NCI-H146 (cell line): ENCODE measurements at regions not wholly inside any gene's neighbourhood (a gene's known extent, or its start where the extent isn't known, plus 50 kb on each side); places are given as distances from the start of the nearest gene placed in this dataset.

Source experiments
- DNase-seq: peaks from one replicate; lab custom pipeline; 2025; lab: John Stamatoyannopoulos, UW

DNA sequence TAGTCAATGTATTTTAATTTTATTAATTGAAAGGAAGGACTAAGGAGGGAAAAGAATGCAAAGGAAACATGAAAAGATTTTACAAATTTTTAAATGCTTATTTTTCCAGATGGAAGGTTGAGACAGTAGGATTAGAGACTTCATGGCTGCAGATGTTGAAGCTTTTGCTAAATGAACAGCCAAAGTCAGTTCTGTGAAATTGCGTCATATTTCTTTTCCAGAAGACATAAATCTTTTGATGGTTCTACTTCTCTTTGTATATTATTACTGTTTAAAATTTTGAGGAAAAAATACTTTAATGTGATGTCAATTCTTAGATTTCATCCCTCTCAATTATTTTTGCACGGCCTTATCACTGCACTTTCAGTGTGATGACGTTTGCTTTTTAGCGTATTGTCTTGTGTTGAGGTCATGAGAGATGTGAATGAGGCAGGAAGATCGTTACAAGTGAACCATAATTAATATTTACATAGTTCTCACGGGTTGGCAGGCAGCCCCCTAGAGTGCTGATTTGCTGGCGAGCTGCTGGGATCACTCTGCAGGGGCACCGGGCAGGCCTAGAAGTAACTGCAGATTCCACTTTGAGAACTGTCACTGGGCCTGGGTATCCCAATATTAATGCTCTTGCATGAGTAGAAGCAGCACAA, 158.1 kb downstream of the TBXT start:
- no peak for DNase-seq

DNA sequence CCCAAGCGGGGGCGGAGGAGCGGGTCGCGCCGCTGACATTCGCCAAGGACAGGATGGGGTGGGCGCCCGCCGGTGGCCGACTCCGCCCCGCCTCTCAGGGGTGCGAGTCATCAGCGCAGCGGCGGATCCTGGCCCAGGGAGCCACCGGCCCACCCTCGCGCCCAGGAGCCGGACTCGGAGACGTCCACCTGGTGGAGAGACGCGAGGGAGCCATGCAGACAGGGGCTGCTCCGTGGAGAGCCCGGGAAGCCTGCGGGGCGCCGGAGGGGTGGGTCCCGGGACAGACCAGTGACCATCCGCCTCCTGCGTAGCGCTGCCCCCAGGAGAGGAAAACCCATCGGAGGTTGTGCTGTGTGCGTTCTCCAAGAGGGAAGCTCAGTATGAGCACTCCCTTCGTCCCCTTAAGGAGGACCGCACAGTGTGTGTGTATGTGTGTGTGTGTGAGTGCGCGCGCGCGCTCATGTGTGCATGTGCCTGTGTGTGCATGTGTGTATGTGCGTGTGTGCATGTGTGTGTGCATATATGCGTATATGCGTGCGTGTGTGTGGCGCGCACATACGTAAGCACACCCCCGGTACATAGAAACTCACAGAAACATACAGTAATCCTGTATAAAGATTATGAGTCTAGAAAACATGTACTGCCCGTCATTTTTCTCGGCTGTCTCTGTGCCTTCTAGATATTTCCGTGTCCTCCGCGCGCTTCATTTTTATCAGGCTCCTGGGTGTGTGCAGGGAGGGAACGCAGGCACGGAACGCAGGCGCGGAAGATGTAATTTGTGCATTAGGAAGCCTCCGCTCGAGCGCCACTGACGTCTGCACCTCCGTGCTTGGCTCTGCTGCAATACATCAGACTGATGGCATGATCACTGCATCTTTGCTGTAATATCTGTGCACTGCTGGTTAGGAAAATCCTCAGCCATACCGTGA, 158.9 kb downstream of the TBXT start:
- DNase-seq, result no peak

DNA sequence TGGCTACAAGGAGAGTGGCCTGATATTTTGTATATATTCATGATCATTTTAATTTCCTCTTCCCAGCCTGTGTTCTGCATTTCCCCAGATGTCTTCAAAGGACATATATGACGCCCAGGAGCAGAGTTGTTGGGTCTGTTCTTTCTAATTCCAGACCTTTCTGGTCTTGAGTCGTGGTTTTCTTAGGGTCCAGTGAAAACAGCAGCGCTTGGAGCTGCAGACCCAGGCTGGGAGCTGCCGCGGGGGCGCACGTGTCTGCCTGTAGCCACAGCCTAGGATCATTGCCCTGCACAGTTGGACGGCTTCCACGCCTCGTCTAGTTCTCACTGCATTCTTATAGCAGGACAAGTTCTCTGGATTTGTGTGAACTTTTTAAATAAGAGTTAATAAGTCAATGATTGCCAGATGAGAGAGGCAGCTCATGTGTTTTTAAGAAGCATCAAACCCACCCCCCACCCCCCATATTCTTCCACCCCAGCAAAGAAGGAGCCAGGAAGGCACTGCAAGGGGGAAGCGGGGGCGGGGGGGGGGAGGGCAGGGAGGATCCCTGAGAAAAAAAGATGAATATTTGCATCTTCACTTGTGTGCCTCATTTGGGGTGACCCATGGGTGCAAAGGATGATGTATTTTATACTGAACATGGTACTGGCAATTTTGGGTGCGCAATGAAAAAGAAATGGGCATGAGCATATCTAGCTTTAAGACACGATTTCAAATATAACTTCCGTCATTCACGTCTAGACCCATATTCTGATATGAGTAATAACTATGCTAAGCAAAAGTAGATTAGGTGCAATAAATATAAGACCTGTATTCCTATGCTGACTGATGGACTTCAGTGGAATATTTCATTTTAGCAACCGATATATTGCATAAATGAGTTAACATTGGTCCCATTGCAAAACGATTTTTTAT, 160.0 kb downstream of the TBXT start:
- no peak for DNase-seq

DNA sequence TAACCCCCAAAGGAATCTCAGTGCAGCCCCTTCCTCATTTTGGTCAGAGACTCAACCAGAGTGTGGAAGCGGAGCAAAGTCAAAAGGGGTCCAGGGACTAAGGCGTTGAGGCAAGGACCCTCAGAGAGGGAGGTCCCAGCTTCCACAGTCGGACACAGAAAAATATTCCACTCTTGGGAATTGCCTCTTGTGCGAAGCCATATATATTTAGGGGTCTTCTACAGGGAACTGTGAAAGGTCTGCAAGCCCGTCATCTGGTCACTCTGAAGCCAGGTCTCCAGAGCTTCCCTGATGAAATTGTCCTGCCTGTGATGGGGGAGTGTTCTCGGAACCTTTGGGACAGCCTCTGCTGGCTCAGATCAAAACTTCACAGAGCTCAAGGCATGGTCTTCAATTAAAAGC, 160.8 kb downstream of the TBXT start:
- DNase-seq, result no peak

DNA sequence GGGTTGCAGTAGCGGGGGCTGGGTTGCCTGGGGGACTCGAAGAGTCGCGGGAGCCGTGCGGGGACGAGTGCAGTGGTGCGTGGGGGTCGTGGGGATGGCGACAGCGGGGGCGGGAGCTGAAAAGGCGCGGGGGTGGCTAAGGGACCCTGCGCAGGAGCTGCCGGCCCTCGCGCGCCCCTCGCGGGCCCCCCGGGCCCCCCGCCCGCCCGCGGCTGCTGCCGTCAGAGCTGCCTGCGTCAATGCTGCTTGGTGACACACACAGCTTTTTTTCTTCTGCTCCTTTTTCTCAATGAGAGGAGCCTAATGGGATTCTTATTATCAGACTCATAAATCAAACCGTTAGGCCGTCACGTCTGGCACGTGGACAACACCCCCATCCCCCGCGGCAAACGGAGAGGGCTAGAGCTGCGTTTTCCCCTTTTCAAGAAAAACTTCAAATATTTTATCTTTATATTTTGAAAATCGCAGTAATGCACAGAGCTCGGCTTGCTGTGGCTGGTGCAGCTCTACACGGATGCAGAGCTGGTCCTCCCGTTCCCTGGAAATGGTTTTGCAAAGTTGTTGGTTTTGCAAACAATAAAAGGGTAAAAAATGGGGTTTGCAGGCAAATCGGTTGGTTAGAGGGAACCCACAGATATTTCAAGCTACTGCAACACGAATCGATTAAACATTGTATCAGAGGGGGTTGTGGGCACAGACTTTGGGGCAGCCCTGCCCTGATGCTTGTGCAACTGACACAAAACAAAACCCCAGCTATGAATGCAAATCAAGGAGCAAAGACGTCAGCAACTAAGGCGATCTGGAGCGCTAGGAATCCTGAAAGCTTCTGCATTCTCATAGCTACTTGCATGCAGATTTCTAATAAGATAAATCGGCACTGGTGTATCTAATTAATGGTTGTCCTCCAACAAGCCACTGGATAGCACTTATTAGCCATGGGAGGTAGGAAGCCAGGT, 161.4 kb downstream of the TBXT start:
- peak; percentile 77 for DNase-seq

DNA sequence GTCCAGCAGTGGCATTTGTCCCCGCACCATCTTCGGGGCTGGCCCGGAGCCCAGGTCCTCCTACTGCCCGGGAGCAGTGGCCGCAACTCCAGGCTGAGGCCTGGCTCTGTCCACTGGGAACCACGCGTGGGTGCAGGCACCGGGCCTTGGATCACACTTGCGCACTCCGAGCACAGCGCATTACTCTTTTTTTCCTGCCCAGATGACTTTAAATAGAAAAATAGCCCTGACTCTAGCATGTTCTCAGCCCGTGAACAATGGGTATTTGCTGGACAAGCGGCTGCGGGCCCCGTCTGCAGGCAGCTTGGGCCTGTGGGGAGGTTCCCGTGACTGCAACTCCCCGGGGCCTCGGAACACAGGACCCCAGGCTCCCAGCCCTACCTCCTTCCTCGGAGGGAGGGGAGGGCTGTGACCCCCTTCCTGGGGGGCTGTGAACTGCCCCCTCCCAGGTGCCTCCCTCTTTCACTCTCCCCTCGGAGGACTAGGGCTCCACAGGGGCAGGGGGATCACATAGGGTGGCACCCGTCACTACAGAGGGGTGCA, 162.2 kb downstream of the TBXT start:
- peak; percentile 49 for DNase-seq

DNA sequence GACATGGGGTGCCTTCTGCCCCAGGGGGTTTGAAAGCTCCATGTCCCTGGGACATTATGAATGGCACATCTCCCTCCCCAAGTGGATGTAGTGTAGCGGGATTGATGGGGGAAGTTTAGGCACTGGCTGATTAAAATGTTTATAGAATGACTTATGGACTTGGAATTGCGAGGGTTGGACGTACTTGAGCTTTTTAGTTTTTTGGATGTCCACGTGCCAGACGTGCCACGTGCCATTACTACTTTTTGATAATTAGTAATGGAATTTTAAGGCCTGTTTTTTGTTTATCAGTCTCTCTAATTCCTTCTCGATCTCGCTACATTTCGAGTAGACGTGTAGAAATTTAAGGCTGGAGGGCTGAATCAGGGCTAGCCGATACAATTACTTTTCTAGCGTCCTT, 162.8 kb downstream of the TBXT start:
- no peak for DNase-seq

DNA sequence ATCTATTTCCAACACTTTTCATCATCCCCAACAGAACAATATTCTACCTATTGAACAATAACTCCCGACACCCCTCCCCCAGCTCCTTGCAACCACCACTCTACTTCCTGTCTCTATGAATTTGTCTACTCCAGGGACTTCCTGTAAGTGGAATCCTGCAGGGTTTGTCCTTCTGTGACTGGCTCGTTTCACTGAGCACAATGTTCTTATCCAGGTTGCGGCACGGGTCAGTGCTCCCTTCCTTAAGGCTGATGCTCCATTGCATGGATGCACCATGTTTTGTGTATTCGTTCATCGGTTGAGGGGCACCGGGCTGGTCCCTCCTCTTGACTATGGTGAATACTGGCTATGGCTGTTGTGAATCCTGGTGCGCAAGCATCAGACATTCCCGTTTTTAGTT, 163.2 kb downstream of the TBXT start:
- DNase-seq, result no peak

DNA sequence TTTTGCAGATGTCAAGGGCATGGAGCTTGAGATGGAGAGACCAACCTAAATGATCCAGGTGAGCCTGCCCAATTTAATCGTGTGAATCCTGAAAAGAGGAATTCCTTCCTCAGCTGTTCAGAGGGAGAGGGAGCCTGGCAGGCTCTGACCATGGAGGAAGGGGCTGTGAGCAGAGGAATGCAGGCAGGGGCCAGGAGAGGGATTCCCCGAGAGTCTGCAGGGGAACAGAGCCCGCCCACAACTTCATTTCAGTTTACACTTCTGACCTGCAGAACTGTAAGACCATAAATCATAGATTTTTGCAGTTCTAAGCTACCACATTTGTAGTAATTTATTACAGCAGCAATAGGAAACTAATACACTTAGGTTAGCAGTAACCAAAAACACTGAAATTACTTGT, 164.1 kb downstream of the TBXT start:
- no peak for DNase-seq

DNA sequence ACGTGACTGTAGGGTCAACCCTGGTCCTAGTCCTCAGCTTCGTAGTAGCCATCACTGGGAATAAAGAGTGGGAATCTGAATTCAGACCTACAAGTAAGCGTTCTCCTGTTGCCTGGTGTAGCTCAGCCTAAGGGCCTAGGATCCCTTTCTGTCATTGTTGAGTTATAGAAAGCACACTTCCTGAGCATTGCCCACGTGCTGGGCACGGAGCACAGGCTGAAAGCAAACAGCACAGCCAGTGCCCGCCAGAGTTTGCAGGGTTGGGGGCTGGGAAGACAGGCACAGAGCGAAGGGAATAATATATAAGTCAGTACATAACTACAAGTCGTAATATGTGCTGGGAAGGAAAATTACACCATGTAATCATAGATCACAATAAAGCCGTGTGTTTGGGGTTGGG, 166.3 kb downstream of the TBXT start:
- no peak for DNase-seq

DNA sequence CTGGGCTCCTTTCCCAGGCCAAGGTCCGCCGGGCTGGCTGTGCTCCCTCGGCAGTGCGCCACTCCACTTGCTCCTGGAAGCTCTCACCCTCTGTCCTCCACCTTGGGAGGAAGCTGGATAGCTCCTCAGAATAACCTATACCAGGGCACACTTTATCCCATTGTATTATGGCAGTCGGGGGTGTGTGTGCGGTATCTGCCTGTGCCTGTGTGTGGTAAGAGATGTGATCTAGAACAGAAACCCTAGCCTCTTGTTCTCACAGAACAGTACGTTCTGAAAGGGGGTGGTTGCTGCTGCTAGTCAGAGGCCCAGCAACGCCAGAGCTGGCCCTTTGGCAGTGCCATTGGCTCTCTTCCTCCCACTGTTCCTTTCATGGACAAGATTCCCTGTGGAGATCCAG, 168.4 kb downstream of the TBXT start:
- DNase-seq, result no peak

DNA sequence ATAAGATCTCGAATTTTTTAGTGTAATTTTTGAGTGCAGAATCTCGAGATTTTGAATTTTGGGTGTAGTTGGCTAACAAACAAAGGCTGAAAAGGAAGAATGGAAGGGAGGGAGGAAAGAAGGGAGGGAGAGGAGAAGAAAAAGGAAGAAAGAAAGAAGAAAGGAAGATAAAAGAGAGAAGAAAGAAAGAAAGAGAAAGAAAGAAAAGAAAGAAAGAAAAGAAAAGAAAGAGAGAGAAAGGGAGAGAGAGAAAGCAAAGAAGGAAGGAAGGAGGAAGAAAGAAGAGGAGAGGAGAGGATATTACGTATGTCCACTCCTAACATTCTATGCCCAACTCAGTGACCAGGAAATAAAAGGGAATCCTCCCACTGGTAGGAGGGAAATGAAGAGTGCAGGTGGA, 169.6 kb downstream of the TBXT start:
- no peak for DNase-seq

DNA sequence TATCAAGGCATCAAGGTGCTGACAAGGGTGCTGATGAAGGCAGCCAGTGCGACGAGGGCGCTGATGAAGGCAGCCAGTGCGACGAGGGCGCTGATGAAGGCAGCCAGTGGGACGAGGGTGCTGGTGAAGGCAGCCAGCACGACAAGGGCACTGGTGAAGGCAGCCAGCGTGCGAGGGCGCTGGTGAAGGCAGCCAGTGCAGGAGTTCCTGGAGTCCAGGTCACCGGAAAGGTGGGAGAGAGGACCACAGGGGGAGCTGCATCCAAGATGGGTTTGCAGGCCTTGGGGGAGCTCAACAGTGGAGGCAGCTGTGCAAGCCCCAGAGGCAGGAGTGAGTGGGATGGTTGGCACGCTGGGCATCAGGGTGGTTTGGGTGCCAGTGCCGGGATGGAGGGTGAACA, 176.3 kb downstream of the TBXT start:
- no peak for DNase-seq

DNA sequence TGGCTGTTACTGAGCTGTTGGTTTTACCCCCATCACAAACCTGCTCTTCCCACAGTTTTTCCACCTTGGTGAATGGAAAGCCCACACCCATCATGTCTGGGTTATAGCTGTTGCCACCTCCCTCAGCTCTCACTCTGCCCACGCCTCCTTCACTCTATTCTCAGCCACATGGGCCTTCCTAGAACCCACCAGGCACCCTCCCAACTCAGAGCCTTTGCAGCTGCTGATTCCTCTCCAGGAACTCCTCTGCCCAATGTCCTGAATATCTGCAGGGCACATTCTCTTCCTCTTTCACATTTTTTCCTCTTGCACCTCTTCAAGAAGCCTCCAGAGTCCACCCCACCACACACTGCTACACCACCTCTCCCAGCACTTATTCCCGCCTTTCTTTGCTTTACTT, 177.4 kb downstream of the TBXT start:
- DNase-seq, result no peak

DNA sequence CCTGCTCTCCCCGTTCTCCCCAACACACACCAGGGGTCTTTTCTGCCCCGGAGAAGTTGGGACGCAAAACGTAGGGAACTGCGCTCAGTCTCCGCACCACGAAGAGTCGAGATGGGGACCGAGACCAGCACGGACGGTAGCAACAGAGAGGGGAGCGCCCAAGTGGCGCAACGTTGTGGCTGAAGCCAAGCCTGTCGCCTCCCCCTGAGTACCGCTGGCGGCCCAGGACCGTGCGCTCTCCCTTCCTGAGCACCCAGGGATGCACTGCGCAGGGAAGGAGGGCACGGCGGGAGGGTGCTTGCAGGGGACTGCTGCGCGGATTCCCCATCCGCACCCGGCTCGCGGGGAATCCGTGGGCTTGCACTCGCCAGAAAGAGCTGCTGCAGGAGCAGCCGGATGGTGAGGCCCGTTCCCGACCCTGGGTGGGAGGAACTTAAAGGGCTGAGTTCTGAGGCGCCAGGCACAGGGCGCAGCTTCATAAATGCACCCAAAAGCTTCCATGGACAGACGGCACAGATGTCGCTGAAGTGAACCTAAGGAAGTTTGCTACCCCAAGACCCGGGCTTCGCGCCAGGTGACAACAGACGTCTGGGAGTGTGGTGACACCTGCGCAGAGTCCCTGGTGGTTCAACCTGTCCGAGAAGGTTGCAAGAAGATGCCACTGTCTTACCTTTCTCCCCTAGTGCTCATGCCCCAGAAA, 178.7 kb downstream of the TBXT start:
- DNase-seq, result no peak

DNA sequence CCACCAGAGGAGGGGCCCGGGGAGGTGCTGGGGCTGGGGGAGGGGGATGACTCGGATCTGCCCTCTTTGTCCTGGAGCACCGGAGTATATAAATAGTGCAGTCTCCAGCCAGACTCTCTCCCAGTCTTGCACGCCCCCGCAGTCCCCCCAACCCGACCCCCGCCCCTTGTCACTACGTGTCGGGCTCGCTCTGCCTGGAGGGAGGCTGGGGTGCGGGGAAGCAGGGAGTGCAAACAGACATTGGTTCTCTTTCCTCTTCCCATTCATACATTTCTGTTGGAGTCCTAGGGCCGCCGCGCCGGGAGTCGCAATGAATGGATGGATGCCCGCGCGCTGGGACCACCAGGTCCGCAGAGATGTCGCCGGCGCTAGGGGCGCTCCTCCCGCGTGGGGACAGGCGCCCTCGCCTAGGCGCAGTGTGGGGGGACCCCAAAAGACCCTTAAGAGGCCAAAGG, 179.3 kb downstream of the TBXT start:
- DNase-seq, result no peak

DNA sequence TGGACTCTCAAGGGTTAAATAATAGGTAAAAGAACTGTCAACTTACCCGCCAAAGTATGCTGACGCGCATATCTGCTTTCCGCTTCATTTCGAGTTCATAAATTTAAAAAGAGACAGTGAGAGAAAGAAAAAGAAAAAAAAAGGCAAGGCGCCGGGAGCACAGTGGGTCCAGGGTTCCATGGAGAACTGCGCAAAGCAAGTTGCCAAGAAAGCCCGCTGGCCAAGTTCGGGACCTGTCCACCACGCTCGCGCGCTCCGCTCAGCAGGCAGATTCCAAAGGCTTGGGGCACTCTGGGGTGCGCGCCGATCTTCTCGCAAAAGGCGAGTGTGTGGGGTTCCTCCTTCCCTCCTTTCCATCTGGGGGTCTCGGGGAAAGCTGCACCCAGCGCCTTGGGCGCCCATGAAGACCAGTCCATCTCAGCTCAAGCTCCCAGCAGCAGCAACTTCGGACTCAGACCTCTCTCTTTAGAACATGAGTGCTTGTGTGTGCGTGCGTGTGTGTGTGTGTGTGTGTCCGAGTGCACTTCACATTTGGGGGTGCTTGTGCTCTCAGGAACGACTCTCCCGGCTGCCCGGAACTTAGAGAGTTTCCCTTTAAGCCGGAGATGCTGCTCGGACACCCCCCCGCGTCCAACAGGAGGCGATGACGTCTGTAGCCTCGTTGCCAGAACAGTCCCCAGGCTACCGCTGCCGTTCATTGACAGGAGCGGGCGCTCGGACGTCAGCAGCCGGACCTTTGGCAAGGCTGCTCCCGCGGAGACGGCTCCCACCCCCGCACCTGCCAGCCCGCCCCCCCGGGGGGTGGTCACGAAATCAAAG, 180.0 kb downstream of the TBXT start:
- no peak for DNase-seq

DNA sequence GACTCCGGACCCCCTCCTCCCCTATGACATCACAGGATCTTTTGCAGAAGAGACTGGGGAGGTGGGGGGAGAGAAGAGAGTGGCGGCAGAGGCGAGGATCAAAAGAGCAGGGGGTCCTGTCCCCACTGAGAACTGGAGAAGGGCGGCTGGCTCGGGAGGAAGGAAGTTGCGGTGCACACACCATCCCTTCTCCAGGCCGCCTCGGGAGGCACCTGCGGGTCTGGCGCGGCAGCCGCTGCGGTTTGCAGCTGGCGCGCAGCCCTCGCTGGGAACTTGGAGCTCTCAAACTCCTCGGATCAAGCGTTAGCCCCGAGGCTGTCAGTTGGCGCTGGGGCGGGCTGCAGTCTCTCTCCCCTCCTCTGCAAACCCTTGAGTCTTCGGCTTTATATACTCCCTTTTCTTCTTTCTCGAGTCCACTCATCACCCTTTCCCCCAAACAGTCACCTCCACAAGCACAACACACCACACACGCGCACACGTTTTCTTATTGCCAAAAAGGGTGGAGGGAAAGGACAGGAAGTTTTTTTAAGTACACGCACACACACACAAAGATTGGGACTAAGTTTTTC, 180.7 kb downstream of the TBXT start:
- DNase-seq, result no peak

DNA sequence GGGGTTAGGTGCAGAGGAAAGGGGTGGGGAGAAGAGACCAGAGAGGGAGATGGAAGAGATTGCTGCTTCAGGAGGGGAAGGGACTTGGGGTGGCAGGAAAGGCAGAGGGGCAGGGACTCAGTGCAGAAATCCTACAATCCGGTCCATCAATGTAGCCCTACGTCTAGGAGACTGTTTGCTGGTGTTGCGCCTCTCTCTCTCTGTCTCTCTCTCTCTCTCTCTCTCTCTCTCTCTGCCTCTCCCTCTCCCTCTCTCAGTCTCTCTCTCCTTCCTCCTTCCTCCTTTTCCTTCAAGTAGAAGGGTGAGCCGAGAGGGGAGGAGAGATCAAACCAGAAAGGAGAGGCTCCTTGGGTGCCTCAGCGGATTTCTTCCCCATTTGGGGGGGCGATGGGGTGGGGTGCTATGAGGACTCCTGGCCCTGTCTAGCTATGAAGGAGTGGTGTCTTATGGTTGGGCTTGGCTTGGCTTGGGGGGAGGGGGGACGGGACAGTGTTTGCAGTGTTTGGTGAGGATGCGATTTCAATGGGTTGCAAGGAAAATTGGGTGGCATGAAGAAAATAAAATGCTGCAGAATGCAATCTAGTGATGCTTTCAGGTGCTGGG, 181.2 kb downstream of the TBXT start:
- DNase-seq, result no peak
